ENCODE measurements at regions not wholly inside any gene's neighbourhood (a gene's known extent, or its start where the extent isn't known, plus 50 kb on each side); places are given as distances from the start of the nearest gene placed in this dataset.

DNA sequence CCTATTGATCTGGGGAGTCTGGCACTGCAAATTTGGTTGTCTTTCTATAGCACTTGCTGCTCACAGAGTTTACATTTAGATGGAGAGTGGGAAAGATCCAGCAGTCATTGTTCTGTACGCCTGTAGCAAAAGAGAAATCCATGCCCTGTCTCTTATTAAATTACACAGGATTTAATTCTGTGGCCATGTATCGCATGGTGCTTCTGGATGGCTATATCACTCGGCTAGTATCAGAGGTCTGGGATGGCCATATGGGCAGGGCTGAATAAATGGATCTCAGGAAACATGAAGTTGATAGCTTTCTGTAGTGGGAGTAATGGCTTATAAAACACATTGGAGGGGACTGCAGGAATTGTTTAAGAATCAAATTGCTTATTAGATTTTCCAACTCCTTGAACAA, 325.8 kb upstream of the DPH6 start (continued):
- TF ChIP-seq TIGD3 (CRISPR knock-in tag; IDR thresholded peaks at IDR 0.05; ENCODE audit: borderline replicate concordance), result no peak
- TF ChIP-seq, protein P1, sequence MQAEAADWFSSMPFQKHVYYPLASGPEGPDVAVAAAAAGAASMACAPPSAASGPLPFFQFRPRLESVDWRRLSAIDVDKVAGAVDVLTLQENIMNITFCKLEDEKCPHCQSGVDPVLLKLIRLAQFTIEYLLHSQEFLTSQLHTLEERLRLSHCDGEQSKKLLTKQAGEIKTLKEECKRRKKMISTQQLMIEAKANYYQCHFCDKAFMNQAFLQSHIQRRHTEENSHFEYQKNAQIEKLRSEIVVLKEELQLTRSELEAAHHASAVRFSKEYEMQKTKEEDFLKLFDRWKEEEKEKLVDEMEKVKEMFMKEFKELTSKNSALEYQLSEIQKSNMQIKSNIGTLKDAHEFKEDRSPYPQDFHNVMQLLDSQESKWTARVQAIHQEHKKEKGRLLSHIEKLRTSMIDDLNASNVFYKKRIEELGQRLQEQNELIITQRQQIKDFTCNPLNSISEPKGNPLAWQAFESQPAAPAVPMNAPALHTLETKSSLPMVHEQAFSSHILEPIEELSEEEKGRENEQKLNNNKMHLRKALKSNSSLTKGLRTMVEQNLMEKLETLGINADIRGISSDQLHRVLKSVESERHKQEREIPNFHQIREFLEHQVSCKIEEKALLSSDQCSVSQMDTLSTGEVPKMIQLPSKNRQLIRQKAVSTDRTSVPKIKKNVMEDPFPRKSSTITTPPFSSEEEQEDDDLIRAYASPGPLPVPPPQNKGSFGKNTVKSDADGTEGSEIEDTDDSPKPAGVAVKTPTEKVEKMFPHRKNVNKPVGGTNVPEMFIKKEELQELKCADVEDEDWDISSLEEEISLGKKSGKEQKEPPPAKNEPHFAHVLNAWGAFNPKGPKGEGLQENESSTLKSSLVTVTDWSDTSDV (CRISPR knock-in tag; IDR thresholded peaks at IDR 0.05), result no peak
- TF ChIP-seq ZBTB39 (CRISPR knock-in tag; IDR thresholded peaks at IDR 0.05), result no peak
- TF ChIP-seq MLXIP (CRISPR knock-in tag; IDR thresholded peaks at IDR 0.05; ENCODE audit: borderline replicate concordance), result no peak
- TF ChIP-seq MBNL3 (CRISPR knock-in tag; conservative IDR thresholded peaks at IDR 0.05), result no peak
- TF ChIP-seq RBM22 (optimal IDR thresholded peaks at IDR 0.05; ENCODE audit: low read length), result no peak
- no peak for TF ChIP-seq ZBTB20 (CRISPR knock-in tag; IDR thresholded peaks at IDR 0.05; ENCODE audit: borderline replicate concordance, low read depth)
- TF ChIP-seq MZF1 (CRISPR knock-in tag; IDR thresholded peaks at IDR 0.05; ENCODE audit: borderline replicate concordance), result no peak
- no peak for TF ChIP-seq ZNF564 (CRISPR knock-in tag; IDR thresholded peaks at IDR 0.05)

All from HepG2 (cell line).